ENCODE measurements at regions not wholly inside any gene's neighbourhood (a gene's known extent, or its start where the extent isn't known, plus 50 kb on each side); places are given as distances from the start of the nearest gene placed in this dataset.

- no peak for TF ChIP-seq FOXM1 (IDR thresholded peaks at IDR 0.05; ENCODE audit: borderline replicate concordance)
- no peak for TF ChIP-seq ARNT (IDR thresholded peaks at IDR 0.05)
- TF ChIP-seq L3MBTL2 (conservative IDR thresholded peaks at IDR 0.05) = no peak
- no peak for TF ChIP-seq HDGF (IDR thresholded peaks at IDR 0.05; ENCODE audit: borderline replicate concordance)
- TF ChIP-seq BHLHE40 (IDR thresholded peaks at IDR 0.05; ENCODE audit: borderline replicate concordance) = no peak
- TF ChIP-seq SP1 (IDR thresholded peaks at IDR 0.05) = no peak
- TF ChIP-seq ELF4 (IDR thresholded peaks at IDR 0.05) = no peak
- TF ChIP-seq SUZ12 (IDR thresholded peaks at IDR 0.05) = no peak
- TF ChIP-seq TARDBP (IDR thresholded peaks at IDR 0.05) = no peak
- no peak for TF ChIP-seq FOXK2 (IDR thresholded peaks at IDR 0.05)
- TF ChIP-seq PKNOX1 (IDR thresholded peaks at IDR 0.05) = no peak
- TF ChIP-seq NFRKB (IDR thresholded peaks at IDR 0.05) = no peak
- no peak for TF ChIP-seq CTBP1 (IDR thresholded peaks at IDR 0.05; ENCODE audit: borderline replicate concordance)
- no peak for TF ChIP-seq LEF1 (IDR thresholded peaks at IDR 0.05; ENCODE audit: borderline replicate concordance)
Observed at GRCh38 chr2:19720306-19720705, 181.5 kb downstream of the TTC32 start.
